DND-41 (cell line): ENCODE measurements at regions not wholly inside any gene's neighbourhood (a gene's known extent, or its start where the extent isn't known, plus 50 kb on each side); places are given as distances from the start of the nearest gene placed in this dataset.

Experiments
- ATAC-seq: fragments of 200-7000 bp; cut with Tn5 transposase; 3 replicates; pipeline ENCODE4 v1.9.1; 2021; ENCODE audit warnings: low read depth; ENCODE audit not compliant: insufficient read depth
- DNase-seq: peaks from one replicate; pipeline ENCODE4 v3.0.0-alpha.2; 2020
- H2AFZ ChIP-seq: 2 replicates; pipeline ENCODE4 v1.6.0; 2012; ENCODE audit warnings: low read depth, low read length
- H3K27ac ChIP-seq: 2 replicates; pipeline ENCODE4 v1.5.1; 2012; ENCODE audit warnings: low read length, inconsistent platforms
- H3K27me3 ChIP-seq: fragments of 200-600 bp; sonication (generic); 2 replicates; pipeline ENCODE4 v1.6.0; 2012; ENCODE audit warnings: low read length, mild to moderate bottlenecking, inconsistent platforms; ENCODE audit not compliant: insufficient read depth, poor library complexity
- H3K36me3 ChIP-seq: 2 replicates; pipeline ENCODE4 v1.5.1; 2012; ENCODE audit warnings: low read length, inconsistent platforms; ENCODE audit not compliant: insufficient read depth
- H3K4me1 ChIP-seq: 2 replicates; pipeline ENCODE4 v1.5.1; 2012; ENCODE audit warnings: mild to moderate bottlenecking, low read length; ENCODE audit not compliant: insufficient read depth
- H3K4me2 ChIP-seq: 2 replicates; pipeline ENCODE4 v1.6.0; 2012; ENCODE audit warnings: mild to moderate bottlenecking, moderate library complexity, low read length, inconsistent platforms; ENCODE audit not compliant: insufficient read depth
- H3K4me3 ChIP-seq, 2 experiments: fragments of 200-600 bp in 1 of 2; shearing (Covaris generic) in 1 of 2; 2 replicates each; pipeline ENCODE4 v1.5.1; 2012 to 2016; ENCODE audit warnings: inconsistent platforms in 2 of 2, low read length in 2 of 2, mild to moderate bottlenecking in 2 of 2, low read depth in 1 of 2, moderate library complexity in 1 of 2
- H3K79me2 ChIP-seq: 2 replicates; pipeline ENCODE4 v1.6.0; 2012; ENCODE audit warnings: low read length, inconsistent platforms; ENCODE audit not compliant: insufficient read depth
- H3K9ac ChIP-seq: 2 replicates; pipeline ENCODE4 v1.6.0; 2012; ENCODE audit warnings: low read depth, mild to moderate bottlenecking, inconsistent platforms, low read length, moderate library complexity
- H3K9me3 ChIP-seq: 2 replicates; pipeline ENCODE4 v1.5.1; 2012; ENCODE audit warnings: low read length, moderate library complexity, mild to moderate bottlenecking, inconsistent platforms; ENCODE audit not compliant: insufficient read depth, severe bottlenecking
- H4K20me1 ChIP-seq: 2 replicates; pipeline ENCODE4 v1.6.0; 2012; ENCODE audit warnings: low read length; ENCODE audit not compliant: insufficient read depth
- EZH2 ChIP-seq: IDR thresholded peaks from 3 replicates; pipeline ENCODE4 v1.6.1; 2012; ENCODE audit warnings: borderline replicate concordance, low read depth, mild to moderate bottlenecking, moderate library complexity, low read length, inconsistent platforms; ENCODE audit not compliant: severe bottlenecking
- TF ChIP-seq, protein P1 (sequence below): IDR thresholded peaks from 2 replicates; pipeline ENCODE4 v1.5.1; 2012; ENCODE audit warnings: borderline replicate concordance, low read length, moderate library complexity, mild to moderate bottlenecking; ENCODE audit not compliant: poor library complexity, severe bottlenecking; ENCODE audit errors: extremely low read depth

DNA sequence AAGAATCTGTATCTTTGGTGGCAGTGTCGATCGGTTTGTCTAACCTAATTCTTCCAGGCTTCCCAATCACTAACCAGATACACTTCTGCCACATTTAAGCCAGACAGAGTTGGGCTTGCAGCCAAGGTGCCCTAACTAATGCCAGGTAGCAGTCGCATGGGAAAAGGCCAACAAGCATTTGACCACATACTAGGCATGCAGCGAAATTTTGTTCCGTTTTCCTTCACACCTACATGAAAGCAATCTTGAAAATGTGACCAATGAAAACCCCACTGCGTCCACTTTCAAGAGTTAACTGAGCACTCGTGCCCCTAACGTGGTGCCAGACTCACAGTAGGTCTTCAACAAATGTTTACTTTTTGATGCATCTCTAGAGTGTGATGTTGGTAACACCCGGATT lies 192.2 kb upstream of the TPM1 start:
- Histone ChIP-seq H3K4me1 (no peaks in the 10 kb centered on the region), H3K4me3 (no peak overlapping the region), H3K4me2 (no peak overlapping the region), H3K9ac (no peak overlapping the region), H2AFZ (no peak overlapping the region), H3K27ac (no peak overlapping the region), H3K9me3 (no peaks in the 10 kb centered on the region), H3K27me3 (no peaks in the 10 kb centered on the region), H4K20me1 (no peaks in the 10 kb centered on the region), H3K36me3 (no peaks in the 10 kb centered on the region), H3K79me2 (no peaks in the 10 kb centered on the region)
- ATAC-seq (no peak), DNase-seq (no peak)
- TF ChIP-seq EZH2 = no peak
- TF ChIP-seq, protein P1, sequence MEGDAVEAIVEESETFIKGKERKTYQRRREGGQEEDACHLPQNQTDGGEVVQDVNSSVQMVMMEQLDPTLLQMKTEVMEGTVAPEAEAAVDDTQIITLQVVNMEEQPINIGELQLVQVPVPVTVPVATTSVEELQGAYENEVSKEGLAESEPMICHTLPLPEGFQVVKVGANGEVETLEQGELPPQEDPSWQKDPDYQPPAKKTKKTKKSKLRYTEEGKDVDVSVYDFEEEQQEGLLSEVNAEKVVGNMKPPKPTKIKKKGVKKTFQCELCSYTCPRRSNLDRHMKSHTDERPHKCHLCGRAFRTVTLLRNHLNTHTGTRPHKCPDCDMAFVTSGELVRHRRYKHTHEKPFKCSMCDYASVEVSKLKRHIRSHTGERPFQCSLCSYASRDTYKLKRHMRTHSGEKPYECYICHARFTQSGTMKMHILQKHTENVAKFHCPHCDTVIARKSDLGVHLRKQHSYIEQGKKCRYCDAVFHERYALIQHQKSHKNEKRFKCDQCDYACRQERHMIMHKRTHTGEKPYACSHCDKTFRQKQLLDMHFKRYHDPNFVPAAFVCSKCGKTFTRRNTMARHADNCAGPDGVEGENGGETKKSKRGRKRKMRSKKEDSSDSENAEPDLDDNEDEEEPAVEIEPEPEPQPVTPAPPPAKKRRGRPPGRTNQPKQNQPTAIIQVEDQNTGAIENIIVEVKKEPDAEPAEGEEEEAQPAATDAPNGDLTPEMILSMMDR = no peak

GRCh38 chr15:62850791-62851291 lies 191.7 kb upstream of the TPM1 start:
- no peak overlapping the region for H3K27ac ChIP-seq
- TF ChIP-seq, protein P1 = no peak
- TF ChIP-seq EZH2 = no peak
- no peaks in the 10 kb centered on the region for H3K79me2 ChIP-seq
- no peak overlapping the region for H3K9ac ChIP-seq
- DNase-seq (no peak), ATAC-seq (no peak)
- H4K20me1 ChIP-seq = no peaks in the 10 kb centered on the region
- no peaks in the 10 kb centered on the region for H3K36me3 ChIP-seq
- no peaks in the 10 kb centered on the region for H3K27me3 ChIP-seq
- H3K4me3 ChIP-seq = no peak overlapping the region
- no peaks in the 10 kb centered on the region for H3K4me1 ChIP-seq
- no peaks in the 10 kb centered on the region for H3K9me3 ChIP-seq
- H3K4me2 ChIP-seq = no peak overlapping the region
- no peak overlapping the region for H2AFZ ChIP-seq

DNA sequence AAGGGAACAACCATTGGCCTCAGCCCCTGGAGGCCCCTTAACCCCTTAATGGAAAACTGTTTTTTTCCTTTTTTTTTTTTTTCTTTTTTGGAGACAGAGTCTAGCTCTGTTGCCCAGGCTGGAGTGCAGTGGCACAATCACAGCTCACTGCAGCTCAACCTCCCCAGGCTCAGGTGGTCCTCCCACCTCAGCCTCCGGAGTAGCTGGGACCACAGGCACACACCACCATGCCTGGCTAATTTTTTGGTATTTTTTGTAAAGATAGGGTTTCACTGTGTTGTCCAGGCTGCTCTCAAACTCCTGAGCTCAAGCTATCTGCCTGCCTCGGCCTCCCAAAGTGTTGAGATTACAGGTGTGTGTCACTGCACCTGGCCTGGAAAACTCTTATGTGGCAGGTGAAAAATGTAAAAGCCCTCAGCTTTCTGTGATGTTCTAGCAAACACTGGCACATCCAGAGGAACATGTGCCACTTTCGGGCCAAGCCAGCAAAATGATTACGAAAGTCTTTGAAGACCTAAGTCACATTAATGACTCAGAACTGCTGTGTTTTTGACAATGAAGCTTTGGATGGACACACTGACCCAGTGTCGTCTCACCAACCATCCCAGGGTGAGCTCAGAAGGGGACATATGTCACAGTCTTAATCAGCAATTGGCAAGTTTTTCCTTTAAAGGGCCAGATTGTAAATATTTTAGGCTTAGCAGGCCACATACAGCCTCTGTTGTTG lies 189.3 kb upstream of the TPM1 start:
- TF ChIP-seq EZH2 = no peak
- TF ChIP-seq, protein P1 = no peak
- H2AFZ ChIP-seq = no peak overlapping the region
- no peaks in the 10 kb centered on the region for H3K79me2 ChIP-seq
- H3K4me2 ChIP-seq = no peak overlapping the region
- H4K20me1 ChIP-seq = no peaks in the 10 kb centered on the region
- no peaks in the 10 kb centered on the region for H3K9me3 ChIP-seq
- no peaks in the 10 kb centered on the region for H3K36me3 ChIP-seq
- no peak overlapping the region for H3K4me3 ChIP-seq
- no peaks in the 10 kb centered on the region for H3K4me1 ChIP-seq
- H3K27ac ChIP-seq = no peak overlapping the region
- no peak overlapping the region for H3K9ac ChIP-seq
- H3K27me3 ChIP-seq = no peaks in the 10 kb centered on the region
- ATAC-seq (no peak), DNase-seq (no peak)

- Histone ChIP-seq H3K9ac (no peak overlapping the region), H3K36me3 (no peaks in the 10 kb centered on the region), H3K27ac (no peak overlapping the region), H3K4me1 (no peaks in the 10 kb centered on the region), H3K79me2 (no peaks in the 10 kb centered on the region), H4K20me1 (no peaks in the 10 kb centered on the region), H3K9me3 (no peaks in the 10 kb centered on the region), H3K4me3 (no peak overlapping the region), H3K4me2 (no peak overlapping the region), H2AFZ (no peak overlapping the region), H3K27me3 (no peaks in the 10 kb centered on the region)
- no peak for TF ChIP-seq EZH2
- TF ChIP-seq, protein P1 = no peak
- DNase-seq (no peak), ATAC-seq (no peak)
Measured at GRCh38 chr15:62853841-62854225, 188.7 kb upstream of the TPM1 start.
